ENCODE measurements at regions not wholly inside any gene's neighbourhood (a gene's known extent, or its start where the extent isn't known, plus 50 kb on each side); places are given as distances from the start of the nearest gene placed in this dataset.

GRCh38 chr19:31611046-31611877, 262.0 kb upstream of the TSHZ3 start:
- TF ChIP-seq CTCF (IDR thresholded peaks at IDR 0.05) (no peak), ZFX (IDR thresholded peaks at IDR 0.05; ENCODE audit: borderline replicate concordance) (no peak)
- no peak overlapping the region for H3K27ac ChIP-seq

- no peak overlapping the region for H3K27ac ChIP-seq
- no peak for TF ChIP-seq ZFX (IDR thresholded peaks at IDR 0.05; ENCODE audit: borderline replicate concordance)
- no peak for TF ChIP-seq CTCF (IDR thresholded peaks at IDR 0.05)
These were observed 263.6 kb upstream of the TSHZ3 start for GRCh38 chr19:31612873-31613272.

GRCh38 chr19:31613683-31614219, 264.5 kb upstream of the TSHZ3 start:
- no peak overlapping the region for H3K27ac ChIP-seq
- TF ChIP-seq CTCF (IDR thresholded peaks at IDR 0.05) = no peak
- no peak for TF ChIP-seq ZFX (IDR thresholded peaks at IDR 0.05; ENCODE audit: borderline replicate concordance)

- no peak for TF ChIP-seq CTCF (IDR thresholded peaks at IDR 0.05)
- no peak for TF ChIP-seq ZFX (IDR thresholded peaks at IDR 0.05; ENCODE audit: borderline replicate concordance)
- H3K27ac ChIP-seq = no peak overlapping the region
These were observed 266.8 kb upstream of the TSHZ3 start for GRCh38 chr19:31616031-31616430.

- TF ChIP-seq ZFX (IDR thresholded peaks at IDR 0.05; ENCODE audit: borderline replicate concordance) = no peak
- no peak for TF ChIP-seq CTCF (IDR thresholded peaks at IDR 0.05)
- H3K27ac ChIP-seq = no peak overlapping the region
These were observed 267.9 kb upstream of the TSHZ3 start for GRCh38 chr19:31617010-31617585.

GRCh38 chr19:31625056-31625455, 275.8 kb upstream of the TSHZ3 start:
- TF ChIP-seq CTCF (IDR thresholded peaks at IDR 0.05) (no peak), ZFX (IDR thresholded peaks at IDR 0.05; ENCODE audit: borderline replicate concordance) (no peak)
- H3K27ac ChIP-seq = no peak overlapping the region

GRCh38 chr19:31625575-31625974, 276.3 kb upstream of the TSHZ3 start:
- TF ChIP-seq ZFX (IDR thresholded peaks at IDR 0.05; ENCODE audit: borderline replicate concordance) = no peak
- TF ChIP-seq CTCF (IDR thresholded peaks at IDR 0.05) = no peak

More at GRCh38 chr19:31625575-31625974, 276.3 kb upstream of the TSHZ3 start:
- H3K27ac ChIP-seq = no peak overlapping the region
